ENCODE measurements at regions not wholly inside any gene's neighbourhood (a gene's known extent, or its start where the extent isn't known, plus 50 kb on each side); places are given as distances from the start of the nearest gene placed in this dataset.

DNA sequence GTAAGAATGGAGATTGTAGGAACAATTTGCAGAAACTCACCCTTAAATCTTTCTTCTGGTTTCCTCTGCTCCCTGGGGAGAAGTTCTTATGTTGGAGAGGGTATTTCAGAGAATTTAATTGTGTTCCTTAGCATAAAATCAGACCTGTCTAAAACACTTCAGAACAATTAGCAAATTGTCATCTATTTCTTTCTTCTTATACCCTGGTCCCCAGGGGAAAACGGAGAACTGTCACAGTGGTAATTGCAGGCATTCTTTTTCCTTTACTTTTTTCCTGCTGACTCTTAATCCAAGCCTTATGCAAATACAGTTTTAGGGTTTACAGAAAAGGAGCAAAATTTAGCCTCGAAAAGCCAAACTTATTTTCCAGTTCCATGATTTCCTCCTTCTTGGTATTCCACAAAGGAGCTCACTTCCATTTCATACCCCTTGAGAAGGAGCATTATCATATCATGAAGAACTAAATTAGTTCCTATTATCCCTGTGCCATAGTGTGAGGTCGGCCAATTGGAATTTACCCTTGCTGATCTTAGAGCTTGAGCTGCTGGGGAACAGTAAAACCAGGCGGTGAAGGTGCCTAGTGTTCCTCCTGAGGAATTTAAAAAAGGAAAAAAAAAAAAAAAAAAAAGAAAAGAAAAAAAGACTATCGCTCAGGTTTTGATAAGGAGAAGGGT, 173.8 kb downstream of the IL15 start (continued):
- TF ChIP-seq, protein P1, sequence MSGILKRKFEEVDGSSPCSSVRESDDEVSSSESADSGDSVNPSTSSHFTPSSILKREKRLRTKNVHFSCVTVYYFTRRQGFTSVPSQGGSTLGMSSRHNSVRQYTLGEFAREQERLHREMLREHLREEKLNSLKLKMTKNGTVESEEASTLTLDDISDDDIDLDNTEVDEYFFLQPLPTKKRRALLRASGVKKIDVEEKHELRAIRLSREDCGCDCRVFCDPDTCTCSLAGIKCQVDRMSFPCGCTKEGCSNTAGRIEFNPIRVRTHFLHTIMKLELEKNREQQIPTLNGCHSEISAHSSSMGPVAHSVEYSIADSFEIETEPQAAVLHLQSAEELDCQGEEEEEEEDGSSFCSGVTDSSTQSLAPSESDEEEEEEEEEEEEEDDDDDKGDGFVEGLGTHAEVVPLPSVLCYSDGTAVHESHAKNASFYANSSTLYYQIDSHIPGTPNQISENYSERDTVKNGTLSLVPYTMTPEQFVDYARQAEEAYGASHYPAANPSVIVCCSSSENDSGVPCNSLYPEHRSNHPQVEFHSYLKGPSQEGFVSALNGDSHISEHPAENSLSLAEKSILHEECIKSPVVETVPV (CRISPR knock-in tag; IDR thresholded peaks at IDR 0.05) = no peak

DNA sequence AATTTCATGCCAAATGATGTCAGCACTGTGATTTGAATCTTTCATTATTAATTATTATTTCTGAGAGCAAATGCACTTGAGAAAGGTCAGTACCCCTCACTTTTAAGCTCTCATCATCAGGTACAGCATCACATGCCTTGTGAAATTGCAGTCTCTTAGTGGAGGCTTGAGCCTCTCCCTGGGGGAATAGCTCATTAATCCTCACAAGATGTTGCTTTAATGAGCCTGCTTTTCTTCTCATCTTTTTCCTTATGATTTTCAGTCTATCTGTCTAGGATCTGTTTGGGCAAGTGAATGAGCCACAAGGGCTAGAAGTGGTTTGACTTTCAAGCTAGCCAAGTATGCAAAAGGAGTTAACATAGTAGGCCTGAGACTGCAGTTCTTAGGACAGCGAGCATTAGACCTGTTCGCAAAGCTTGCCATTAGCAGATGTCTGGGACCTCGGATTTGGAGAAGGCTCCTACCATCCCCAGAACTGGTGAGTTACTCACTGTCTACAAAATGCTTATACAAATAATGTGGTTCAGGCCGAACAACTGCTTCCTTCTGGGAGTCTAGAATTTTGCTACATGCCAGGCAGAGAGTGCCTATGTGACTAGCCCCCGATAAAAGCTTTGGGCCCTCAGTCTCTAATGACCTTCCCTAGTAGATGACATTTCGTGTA, 174.5 kb downstream of the IL15 start:
- TF ChIP-seq OSR1 (CRISPR knock-in tag; IDR thresholded peaks at IDR 0.05) = no peak
- TF ChIP-seq ZNF8 (CRISPR knock-in tag; IDR thresholded peaks at IDR 0.05) = no peak
- no peak for TF ChIP-seq CSDC2 (CRISPR knock-in tag; IDR thresholded peaks at IDR 0.05)
- TF ChIP-seq ISL1 (CRISPR knock-in tag; IDR thresholded peaks at IDR 0.05) = no peak
- TF ChIP-seq TCF4 (CRISPR knock-in tag; IDR thresholded peaks at IDR 0.05; ENCODE audit: borderline replicate concordance) = no peak
- no peak for TF ChIP-seq RARB (CRISPR knock-in tag; IDR thresholded peaks at IDR 0.05)
- TF ChIP-seq, protein P2, sequence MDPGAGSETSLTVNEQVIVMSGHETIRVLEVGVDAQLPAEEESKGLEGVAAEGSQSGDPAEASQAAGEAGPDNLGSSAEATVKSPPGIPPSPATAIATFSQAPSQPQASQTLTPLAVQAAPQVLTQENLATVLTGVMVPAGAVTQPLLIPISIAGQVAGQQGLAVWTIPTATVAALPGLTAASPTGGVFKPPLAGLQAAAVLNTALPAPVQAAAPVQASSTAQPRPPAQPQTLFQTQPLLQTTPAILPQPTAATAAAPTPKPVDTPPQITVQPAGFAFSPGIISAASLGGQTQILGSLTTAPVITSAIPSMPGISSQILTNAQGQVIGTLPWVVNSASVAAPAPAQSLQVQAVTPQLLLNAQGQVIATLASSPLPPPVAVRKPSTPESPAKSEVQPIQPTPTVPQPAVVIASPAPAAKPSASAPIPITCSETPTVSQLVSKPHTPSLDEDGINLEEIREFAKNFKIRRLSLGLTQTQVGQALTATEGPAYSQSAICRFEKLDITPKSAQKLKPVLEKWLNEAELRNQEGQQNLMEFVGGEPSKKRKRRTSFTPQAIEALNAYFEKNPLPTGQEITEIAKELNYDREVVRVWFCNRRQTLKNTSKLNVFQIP (CRISPR knock-in tag; IDR thresholded peaks at IDR 0.05; ENCODE audit: borderline replicate concordance, low read depth) = no peak
- TF ChIP-seq, protein P1 (CRISPR knock-in tag; IDR thresholded peaks at IDR 0.05) = no peak
- TF ChIP-seq SNAI2 (CRISPR knock-in tag; IDR thresholded peaks at IDR 0.05) = no peak
- no peak for TF ChIP-seq ZNF70 (CRISPR knock-in tag; IDR thresholded peaks at IDR 0.05)
- no peak for TF ChIP-seq PPARA (CRISPR knock-in tag; IDR thresholded peaks at IDR 0.05; ENCODE audit: borderline replicate concordance)
- no peak for TF ChIP-seq ARNTL (CRISPR knock-in tag; IDR thresholded peaks at IDR 0.05; ENCODE audit: borderline replicate concordance, low read depth)
- TF ChIP-seq ZNF565 (CRISPR knock-in tag; conservative IDR thresholded peaks at IDR 0.05; ENCODE audit: low read depth) = no peak
- no peak for TF ChIP-seq BACH2 (CRISPR knock-in tag; IDR thresholded peaks at IDR 0.05; ENCODE audit: borderline replicate concordance)
- TF ChIP-seq, protein P3, sequence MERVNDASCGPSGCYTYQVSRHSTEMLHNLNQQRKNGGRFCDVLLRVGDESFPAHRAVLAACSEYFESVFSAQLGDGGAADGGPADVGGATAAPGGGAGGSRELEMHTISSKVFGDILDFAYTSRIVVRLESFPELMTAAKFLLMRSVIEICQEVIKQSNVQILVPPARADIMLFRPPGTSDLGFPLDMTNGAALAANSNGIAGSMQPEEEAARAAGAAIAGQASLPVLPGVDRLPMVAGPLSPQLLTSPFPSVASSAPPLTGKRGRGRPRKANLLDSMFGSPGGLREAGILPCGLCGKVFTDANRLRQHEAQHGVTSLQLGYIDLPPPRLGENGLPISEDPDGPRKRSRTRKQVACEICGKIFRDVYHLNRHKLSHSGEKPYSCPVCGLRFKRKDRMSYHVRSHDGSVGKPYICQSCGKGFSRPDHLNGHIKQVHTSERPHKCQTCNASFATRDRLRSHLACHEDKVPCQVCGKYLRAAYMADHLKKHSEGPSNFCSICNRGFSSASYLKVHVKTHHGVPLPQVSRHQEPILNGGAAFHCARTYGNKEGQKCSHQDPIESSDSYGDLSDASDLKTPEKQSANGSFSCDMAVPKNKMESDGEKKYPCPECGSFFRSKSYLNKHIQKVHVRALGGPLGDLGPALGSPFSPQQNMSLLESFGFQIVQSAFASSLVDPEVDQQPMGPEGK (CRISPR knock-in tag; IDR thresholded peaks at IDR 0.05; ENCODE audit: borderline replicate concordance) = no peak
- no peak for TF ChIP-seq ESRRG (CRISPR knock-in tag; IDR thresholded peaks at IDR 0.05)
- TF ChIP-seq ZFP3 (CRISPR knock-in tag; IDR thresholded peaks at IDR 0.05) = no peak
- TF ChIP-seq, protein P4, sequence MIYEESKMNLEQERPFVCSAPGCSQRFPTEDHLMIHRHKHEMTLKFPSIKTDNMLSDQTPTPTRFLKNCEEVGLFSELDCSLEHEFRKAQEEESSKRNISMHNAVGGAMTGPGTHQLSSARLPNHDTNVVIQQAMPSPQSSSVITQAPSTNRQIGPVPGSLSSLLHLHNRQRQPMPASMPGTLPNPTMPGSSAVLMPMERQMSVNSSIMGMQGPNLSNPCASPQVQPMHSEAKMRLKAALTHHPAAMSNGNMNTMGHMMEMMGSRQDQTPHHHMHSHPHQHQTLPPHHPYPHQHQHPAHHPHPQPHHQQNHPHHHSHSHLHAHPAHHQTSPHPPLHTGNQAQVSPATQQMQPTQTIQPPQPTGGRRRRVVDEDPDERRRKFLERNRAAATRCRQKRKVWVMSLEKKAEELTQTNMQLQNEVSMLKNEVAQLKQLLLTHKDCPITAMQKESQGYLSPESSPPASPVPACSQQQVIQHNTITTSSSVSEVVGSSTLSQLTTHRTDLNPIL (CRISPR knock-in tag; IDR thresholded peaks at IDR 0.05; ENCODE audit: low read depth) = no peak
- no peak for TF ChIP-seq ZFP30 (CRISPR knock-in tag; IDR thresholded peaks at IDR 0.05)
- no peak for ATAC-seq

DNA sequence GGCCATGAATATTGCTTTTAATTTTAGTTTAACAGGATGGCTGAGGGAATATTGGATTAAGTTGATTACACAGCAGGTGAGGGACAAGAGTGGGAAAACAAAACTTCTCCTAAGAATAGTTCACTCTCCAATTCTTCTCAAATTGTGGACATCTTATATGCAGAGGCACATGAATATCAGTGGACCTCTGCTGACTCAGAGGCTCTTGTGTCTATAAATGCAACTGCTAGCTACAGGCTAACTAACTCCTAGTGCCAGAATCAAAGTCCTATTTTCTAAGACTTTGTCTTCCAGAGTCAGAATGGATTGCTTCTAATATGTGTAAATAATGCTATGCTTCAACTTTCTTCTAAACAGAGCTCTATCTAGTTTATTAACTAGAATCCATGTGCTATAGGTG, 175.8 kb downstream of the IL15 start:
- TF ChIP-seq OSR1 (CRISPR knock-in tag; IDR thresholded peaks at IDR 0.05) (no peak), PPARA (CRISPR knock-in tag; IDR thresholded peaks at IDR 0.05; ENCODE audit: borderline replicate concordance) (no peak), GLIS3 (CRISPR knock-in tag; IDR thresholded peaks at IDR 0.05) (no peak), ZFP30 (CRISPR knock-in tag; IDR thresholded peaks at IDR 0.05) (no peak), ZFP3 (CRISPR knock-in tag; IDR thresholded peaks at IDR 0.05) (no peak), ISL1 (CRISPR knock-in tag; IDR thresholded peaks at IDR 0.05) (no peak), ZNF8 (CRISPR knock-in tag; IDR thresholded peaks at IDR 0.05) (no peak), ESRRG (CRISPR knock-in tag; IDR thresholded peaks at IDR 0.05) (no peak), RARB (CRISPR knock-in tag; IDR thresholded peaks at IDR 0.05) (no peak)
- TF ChIP-seq, protein P4 (CRISPR knock-in tag; IDR thresholded peaks at IDR 0.05; ENCODE audit: low read depth) = no peak
- no peak for ATAC-seq

All from SK-N-SH treated with all-trans-retinoic acid at 6 μM for 48 hours (cell line).